Natural killer cell (primary cell): ENCODE measurements at regions not wholly inside any gene's neighbourhood (a gene's known extent, or its start where the extent isn't known, plus 50 kb on each side); places are given as distances from the start of the nearest gene placed in this dataset.
"Not testable (repeated sequence)": the region's sequence is repeated elsewhere in the genome, so short reads cannot be mapped to it uniquely, and the experiment has no call there.

ENCODE experiments used
- ATAC-seq, 3 donors: fragments of 150-1000 bp in 2 of 3; fragments of 200-7000 bp in 1 of 3; cut with Tn5 transposase; 1 replicate in 1 of 3; 2 replicates in 2 of 3; pipeline ENCODE4 v1.10.0; 2021; ENCODE audit warnings: mild to moderate bottlenecking in 2 of 3, moderate library complexity in 2 of 3
- DNase-seq, 2 donors: peaks; one replicate each; pipeline versions ENCODE4 v3.0.0 to v3.0.0-alpha.2; 2013 to 2021; ENCODE audit warnings: mixed read lengths in 1 of 2
- H3K27ac ChIP-seq: one replicate; pipeline ENCODE4 v1.5.1; 2013; ENCODE audit warnings: mild to moderate bottlenecking, low read length
- H3K27me3 ChIP-seq: one replicate; pipeline ENCODE4 v1.6.1; 2013; ENCODE audit warnings: low read length; ENCODE audit not compliant: control insufficient read depth, insufficient read depth
- H3K36me3 ChIP-seq: one replicate; pipeline ENCODE4 v1.6.1; 2013; ENCODE audit warnings: low read length; ENCODE audit not compliant: control insufficient read depth, insufficient read depth
- H3K4me1 ChIP-seq: one replicate; pipeline ENCODE4 v1.6.1; 2013; ENCODE audit warnings: low read length; ENCODE audit not compliant: control insufficient read depth, insufficient read depth
- H3K4me3 ChIP-seq: one replicate; pipeline ENCODE4 v1.5.1; 2013; ENCODE audit warnings: low read length
- H3K9me3 ChIP-seq: one replicate; pipeline ENCODE4 v1.6.1; 2013; ENCODE audit warnings: low read length; ENCODE audit not compliant: control insufficient read depth, insufficient read depth
- H3K27ac Mint-ChIP-seq, 2 donors: one replicate each; pipeline ENCODE4 v1.8.0; 2022; ENCODE audit warnings: mild to moderate bottlenecking in 2 of 2, mixed read lengths in 2 of 2, moderate library complexity in 1 of 2
- H3K27me3 Mint-ChIP-seq, 2 donors: one replicate each; pipeline ENCODE4 v1.8.0; 2022; ENCODE audit warnings: low read depth in 2 of 2, mixed read lengths in 2 of 2
- H3K36me3 Mint-ChIP-seq: one replicate; pipeline ENCODE4 v1.8.0; 2022; ENCODE audit warnings: mixed read lengths
- H3K4me1 Mint-ChIP-seq, 2 donors: one replicate each; pipeline ENCODE4 v1.8.0; 2022; ENCODE audit warnings: mixed read lengths in 2 of 2
- H3K4me3 Mint-ChIP-seq: one replicate; pipeline ENCODE4 v1.8.0; 2022; ENCODE audit warnings: mild to moderate bottlenecking, moderate library complexity, mixed read lengths
- H3K9me3 Mint-ChIP-seq, 2 donors: one replicate each; pipeline ENCODE4 v1.8.0; 2022; ENCODE audit warnings: mixed read lengths in 2 of 2
- WGBS: methylation state at CpG from one replicate; pipeline ENCODE4 v1.1.7; 2013; ENCODE audit warnings: missing lambda C conversion rate; ENCODE audit not compliant: insufficient coverage; 5-methylcytosine and 5-hydroxymethylcytosine counted together
- intact Hi-C: fragments of 100-400 bp; cut with micrococcal nuclease; formaldehyde crosslinking; loops from one replicate; pipeline ENCODE4 v1.14.2; 2022
- TF ChIP-seq, protein P1 (sequence below): fragments of 200-600 bp; IDR thresholded peaks from one replicate; pipeline ENCODE4 v1.8.0; 2022; ENCODE audit warnings: antibody characterized with exemption

DNA sequence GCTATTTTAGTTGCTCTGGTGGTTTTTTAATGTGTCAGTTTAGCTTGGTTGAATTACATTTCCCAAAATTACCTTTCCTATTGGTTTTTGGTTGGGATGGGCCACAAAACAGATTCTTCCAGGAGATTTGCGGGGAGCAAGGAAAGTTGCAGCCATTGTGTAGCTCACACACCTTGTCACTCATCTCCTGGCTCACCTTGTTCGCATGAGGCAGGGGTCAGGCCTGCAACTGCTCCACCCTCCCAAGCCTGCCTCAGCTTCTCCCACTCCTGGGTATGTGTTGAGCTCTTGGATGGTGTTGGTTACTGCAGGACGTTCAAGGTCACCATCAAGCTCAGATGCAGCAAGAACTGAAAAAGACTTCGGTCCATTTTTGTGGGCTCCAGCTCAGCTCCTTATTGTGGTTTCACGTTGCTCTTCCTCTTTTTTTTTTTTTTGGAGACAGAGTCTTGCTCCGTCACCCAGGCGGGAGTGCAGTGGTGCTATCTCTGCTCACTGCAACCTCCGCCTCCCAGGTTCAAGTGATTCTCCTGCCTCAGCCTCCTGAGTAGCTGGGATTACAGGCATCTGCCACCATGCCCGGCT, 95.6 kb upstream of the METTL14 start:
- DNase-seq (no peak), ATAC-seq (no peak)
- Mint-ChIP-seq H3K9me3 (peaks cover 0 to 4% of the 10 kb centered on the region in 2 donors), H3K36me3 (no peaks in the 10 kb centered on the region), H3K27me3 (peaks cover 6 to 11% of the 10 kb centered on the region in 2 donors), H3K4me3 (no peak overlapping the region), H3K4me1 (peaks cover 9 to 10% of the 10 kb centered on the region in 2 donors), H3K27ac (no peak overlapping the region)
- H3K27ac ChIP-seq, result no peak overlapping the region
- intact Hi-C loops, result loop anchor here (2.0 kb wide), 1 partner anchor 95 kb away; the partner anchor contains the start of gene METTL14
- 79% methylated on average over 8 of the region's 9 CpGs for WGBS
- H3K9me3 ChIP-seq, result no peaks in the 10 kb centered on the region
- TF ChIP-seq, protein P1, sequence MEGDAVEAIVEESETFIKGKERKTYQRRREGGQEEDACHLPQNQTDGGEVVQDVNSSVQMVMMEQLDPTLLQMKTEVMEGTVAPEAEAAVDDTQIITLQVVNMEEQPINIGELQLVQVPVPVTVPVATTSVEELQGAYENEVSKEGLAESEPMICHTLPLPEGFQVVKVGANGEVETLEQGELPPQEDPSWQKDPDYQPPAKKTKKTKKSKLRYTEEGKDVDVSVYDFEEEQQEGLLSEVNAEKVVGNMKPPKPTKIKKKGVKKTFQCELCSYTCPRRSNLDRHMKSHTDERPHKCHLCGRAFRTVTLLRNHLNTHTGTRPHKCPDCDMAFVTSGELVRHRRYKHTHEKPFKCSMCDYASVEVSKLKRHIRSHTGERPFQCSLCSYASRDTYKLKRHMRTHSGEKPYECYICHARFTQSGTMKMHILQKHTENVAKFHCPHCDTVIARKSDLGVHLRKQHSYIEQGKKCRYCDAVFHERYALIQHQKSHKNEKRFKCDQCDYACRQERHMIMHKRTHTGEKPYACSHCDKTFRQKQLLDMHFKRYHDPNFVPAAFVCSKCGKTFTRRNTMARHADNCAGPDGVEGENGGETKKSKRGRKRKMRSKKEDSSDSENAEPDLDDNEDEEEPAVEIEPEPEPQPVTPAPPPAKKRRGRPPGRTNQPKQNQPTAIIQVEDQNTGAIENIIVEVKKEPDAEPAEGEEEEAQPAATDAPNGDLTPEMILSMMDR, result no peak
- peaks cover 6% of the 10 kb centered on the region for H3K4me1 ChIP-seq
- H3K36me3 ChIP-seq, result no peaks in the 10 kb centered on the region
- no peak overlapping the region for H3K4me3 ChIP-seq
- no peaks in the 10 kb centered on the region for H3K27me3 ChIP-seq

DNA sequence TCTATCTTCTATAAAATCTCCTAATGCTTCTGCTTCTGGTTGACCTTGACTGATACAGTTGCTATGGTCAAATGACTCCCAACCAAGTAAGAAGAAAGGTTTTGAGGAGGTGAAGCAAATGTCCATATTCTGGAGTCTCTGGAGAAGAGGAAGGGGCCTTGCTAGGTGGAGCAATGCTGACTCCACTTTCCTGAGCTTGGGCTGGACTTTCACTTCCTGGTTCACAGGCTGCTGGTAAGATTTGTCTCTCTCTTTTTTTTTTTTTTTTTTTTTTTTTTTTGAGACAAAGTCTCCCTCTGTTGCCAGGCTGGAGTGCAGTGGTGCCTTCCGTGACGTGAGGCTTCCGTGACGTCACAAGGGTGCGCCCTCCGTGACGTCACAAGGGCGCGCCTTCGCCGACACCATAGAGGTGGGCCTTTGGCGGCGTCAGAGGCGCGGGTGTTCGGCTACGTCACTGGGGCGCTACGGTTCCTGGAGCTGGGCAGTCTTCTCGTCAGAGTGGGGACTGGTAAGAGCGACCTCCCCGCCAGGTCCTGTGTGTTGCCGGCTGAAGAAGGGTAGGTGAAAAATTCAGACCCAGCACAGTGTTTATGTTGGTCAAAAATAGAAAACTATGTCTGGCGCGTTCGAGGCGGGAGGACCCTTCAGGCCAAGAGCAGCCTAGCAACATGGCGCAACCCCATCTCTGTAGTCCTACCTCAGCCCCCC, 93.7 kb upstream of the METTL14 start:
- peak overlapping the region; percentile 50 for H3K4me3 ChIP-seq

DNA sequence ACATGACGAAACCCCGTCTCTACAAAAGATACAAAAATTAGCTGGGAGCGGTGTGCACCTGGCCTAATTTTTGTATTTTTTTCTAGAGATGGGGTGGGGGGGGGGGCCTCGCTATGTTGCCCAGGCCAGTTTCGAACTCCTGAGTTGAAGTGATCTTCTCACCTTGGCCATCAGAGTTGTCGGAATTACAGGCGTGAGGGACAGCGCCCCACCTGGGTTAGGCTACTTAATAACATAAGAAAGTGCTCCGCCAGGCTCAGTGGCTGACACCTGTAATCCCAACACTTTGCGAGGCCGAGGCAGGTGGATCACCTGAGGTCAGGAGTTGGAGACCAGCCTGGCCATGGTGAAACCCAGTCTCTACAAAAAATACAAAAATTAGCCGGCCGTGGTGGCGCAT, 92.9 kb upstream of the METTL14 start:
- DNase-seq, H3K9me3 ChIP-seq, H3K36me3 ChIP-seq, H3K9me3 Mint-ChIP-seq, H3K36me3 Mint-ChIP-seq, intact Hi-C loops, H3K4me1 Mint-ChIP-seq, H3K4me1 ChIP-seq, ATAC-seq, H3K27me3 ChIP-seq, H3K4me3 Mint-ChIP-seq, H3K27me3 Mint-ChIP-seq: not testable (repeated sequence)
- Histone ChIP-seq H3K27ac (peak overlapping the region; percentile 88), H3K4me3 (peak overlapping the region; percentile 50)
- 98% methylated on average over 10 of the region's 14 CpGs for WGBS
- H3K27ac Mint-ChIP-seq, result peak overlapping the region; percentile 96

More for the DNA sequence above, 93.7 kb upstream of the METTL14 start:
- H3K27me3 Mint-ChIP-seq, H3K9me3 Mint-ChIP-seq, H3K4me1 Mint-ChIP-seq, H3K27me3 ChIP-seq, H3K9me3 ChIP-seq, H3K36me3 Mint-ChIP-seq, H3K36me3 ChIP-seq, H3K4me1 ChIP-seq: not testable (repeated sequence)
- peak overlapping the region; percentile 77 for H3K4me3 Mint-ChIP-seq
- ATAC-seq, result peak; percentile 90 to 99 (median 91)
- intact Hi-C loops, result loop anchor here (2.0 kb wide), 1 partner anchor 93 kb away; the partner anchor contains the start of gene METTL14
- peak overlapping the region; percentile 96 for H3K27ac Mint-ChIP-seq
- 2% methylated on average over 27 of the region's 28 CpGs for WGBS
- H3K27ac ChIP-seq, result peak overlapping the region; percentile 88
- DNase-seq, result peak; percentile 98 to 100

DNA sequence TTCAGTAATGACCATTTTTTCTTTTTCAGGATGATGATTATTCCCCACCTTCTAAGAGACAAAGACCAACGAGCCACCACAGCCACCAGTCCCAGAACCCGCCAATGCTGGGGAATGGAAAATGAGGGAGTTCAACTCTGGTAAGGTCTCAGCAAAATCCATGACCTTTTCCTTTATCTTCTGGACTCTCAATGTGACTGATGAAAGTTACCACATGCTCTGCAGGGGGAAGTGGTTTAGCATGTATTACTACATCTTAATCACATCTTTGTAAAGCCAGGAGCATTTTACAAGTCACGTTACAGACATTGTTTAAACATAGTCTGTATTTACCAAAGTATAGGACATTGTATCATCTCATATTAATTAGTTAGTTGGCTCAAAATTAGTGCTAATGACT, 89.3 kb upstream of the METTL14 start:
- H3K4me1 ChIP-seq, H3K27me3 ChIP-seq, H3K36me3 Mint-ChIP-seq, H3K36me3 ChIP-seq, ATAC-seq, H3K9me3 ChIP-seq, H3K27ac Mint-ChIP-seq, H3K4me3 Mint-ChIP-seq, DNase-seq, intact Hi-C loops, H3K27ac ChIP-seq, H3K4me1 Mint-ChIP-seq, H3K9me3 Mint-ChIP-seq, H3K27me3 Mint-ChIP-seq, H3K4me3 ChIP-seq: not testable (repeated sequence)
- WGBS, result no CpG with 5 or more reads among the region's 3 CpGs

DNA sequence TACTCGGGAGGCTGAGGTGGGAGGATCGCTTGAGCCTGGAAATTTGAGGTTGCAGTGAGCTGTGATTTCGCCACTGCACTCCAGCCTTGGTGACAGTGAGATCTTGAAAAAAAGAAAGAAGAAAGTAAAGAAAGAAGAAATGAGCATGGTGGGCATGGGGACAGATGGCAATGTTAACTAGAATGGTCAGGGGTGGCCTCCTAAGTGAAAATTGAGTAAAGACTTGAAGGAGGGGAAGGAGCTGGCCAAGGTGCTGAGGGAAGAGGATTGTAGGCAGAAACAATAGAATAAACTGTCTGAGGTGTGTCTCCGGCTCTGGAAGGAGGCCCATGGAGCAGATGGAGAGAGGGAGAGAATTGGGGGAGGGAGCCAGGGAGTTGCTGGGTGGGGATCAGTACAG, 60.1 kb upstream of the METTL14 start:
- WGBS, result 93% methylated on average over 3 of the region's 4 CpGs
- ATAC-seq, intact Hi-C loops, H3K9me3 ChIP-seq, H3K4me3 ChIP-seq, H3K27ac Mint-ChIP-seq, H3K27me3 Mint-ChIP-seq, DNase-seq, H3K36me3 ChIP-seq, H3K4me3 Mint-ChIP-seq, H3K36me3 Mint-ChIP-seq, H3K9me3 Mint-ChIP-seq, H3K27me3 ChIP-seq, H3K4me1 Mint-ChIP-seq, H3K27ac ChIP-seq, H3K4me1 ChIP-seq: not testable (repeated sequence)

DNA sequence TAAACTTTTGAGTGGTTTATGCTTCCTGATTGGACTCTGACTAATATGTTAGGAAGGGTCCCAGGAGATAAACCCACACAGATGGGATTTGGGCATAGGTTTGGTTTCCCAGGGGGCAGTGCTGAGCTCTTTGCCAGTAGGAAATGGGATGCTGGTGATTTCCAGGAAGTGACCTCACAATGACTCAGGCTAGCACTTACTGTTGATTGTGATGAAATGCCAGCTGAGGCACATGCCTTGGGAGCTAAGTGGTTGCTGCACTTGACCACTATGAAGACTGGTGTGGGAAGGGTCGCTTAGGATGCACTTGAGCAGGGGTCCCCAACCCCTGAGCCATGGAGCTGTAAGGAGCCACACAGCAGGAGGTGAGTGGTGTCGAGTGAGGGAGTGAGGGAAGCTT, 55.5 kb upstream of the METTL14 start:
- H3K36me3 ChIP-seq, H3K27ac ChIP-seq, H3K27me3 Mint-ChIP-seq, H3K4me3 ChIP-seq, H3K4me1 Mint-ChIP-seq, intact Hi-C loops, H3K27ac Mint-ChIP-seq, H3K9me3 ChIP-seq, H3K36me3 Mint-ChIP-seq, ATAC-seq, H3K27me3 ChIP-seq, H3K4me1 ChIP-seq, H3K9me3 Mint-ChIP-seq, H3K4me3 Mint-ChIP-seq, DNase-seq: not testable (repeated sequence)
- 71% methylated on average over 1 of the region's 2 CpGs for WGBS

DNA sequence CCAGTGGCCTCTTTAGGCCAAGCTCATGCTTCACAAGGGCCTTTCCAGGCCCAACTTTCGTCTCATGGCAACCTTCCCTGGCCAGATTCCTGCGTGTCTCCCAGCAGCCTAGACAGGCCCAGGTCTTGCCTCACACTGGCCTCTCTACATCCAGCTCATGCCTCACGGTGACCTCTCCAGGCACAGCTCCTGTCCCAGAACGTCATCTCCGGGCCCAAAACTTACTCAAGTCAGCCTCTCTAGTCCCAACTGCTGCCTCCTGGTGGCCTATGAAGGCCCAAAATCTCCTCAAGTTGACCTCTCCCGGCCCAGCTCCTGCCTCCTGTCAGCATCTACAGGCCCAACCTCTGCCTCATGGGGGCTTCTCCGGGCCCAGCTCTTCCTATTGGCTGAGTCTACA, 54.3 kb upstream of the METTL14 start:
- H3K4me3 Mint-ChIP-seq, ATAC-seq, H3K27ac ChIP-seq, H3K27me3 ChIP-seq, H3K4me3 ChIP-seq, H3K36me3 Mint-ChIP-seq, H3K9me3 ChIP-seq, H3K4me1 Mint-ChIP-seq, H3K36me3 ChIP-seq, H3K4me1 ChIP-seq, H3K27me3 Mint-ChIP-seq, intact Hi-C loops, DNase-seq, H3K9me3 Mint-ChIP-seq: not testable (repeated sequence)
- peak overlapping the region in 1 of 2 donors; percentile 73 for H3K27ac Mint-ChIP-seq
- 90% methylated on average over 2 of the region's 7 CpGs for WGBS
